ENCODE measurements at regions not wholly inside any gene's neighbourhood (a gene's known extent, or its start where the extent isn't known, plus 50 kb on each side); places are given as distances from the start of the nearest gene placed in this dataset.

GRCh38 chr18:21162786-21163185 is 51.2 kb upstream of the ROCK1 start:
- DNase-seq (ENCODE audit: insufficient read length) (no peak), FAIRE-seq (no peak)
- no peak for TF ChIP-seq POLR2AphosphoS5 (IDR thresholded peaks at IDR 0.05; ENCODE audit: low read depth, low read length)
- TF ChIP-seq TAF1 (IDR thresholded peaks at IDR 0.05; ENCODE audit: borderline replicate concordance, low read depth, low read length), result no peak
- TF ChIP-seq POLR2A (IDR thresholded peaks at IDR 0.05; ENCODE audit: low read depth, low read length), result no peak

- FAIRE-seq (no peak), DNase-seq (ENCODE audit: insufficient read length) (no peak)
- TF ChIP-seq POLR2AphosphoS5 (IDR thresholded peaks at IDR 0.05; ENCODE audit: low read depth, low read length) (no peak), TAF1 (IDR thresholded peaks at IDR 0.05; ENCODE audit: borderline replicate concordance, low read depth, low read length) (no peak), POLR2A (IDR thresholded peaks at IDR 0.05; ENCODE audit: low read depth, low read length) (no peak)
These were observed 52.3 kb upstream of the ROCK1 start for GRCh38 chr18:21163647-21164547.

GRCh38 chr18:21164548-21165095 is 53.0 kb upstream of the ROCK1 start:
- TF ChIP-seq POLR2AphosphoS5 (IDR thresholded peaks at IDR 0.05; ENCODE audit: low read depth, low read length), result no peak
- TF ChIP-seq POLR2A (IDR thresholded peaks at IDR 0.05; ENCODE audit: low read depth, low read length), result no peak
- TF ChIP-seq TAF1 (IDR thresholded peaks at IDR 0.05; ENCODE audit: borderline replicate concordance, low read depth, low read length), result no peak
- no peak for DNase-seq (ENCODE audit: insufficient read length)
- no peak for FAIRE-seq

- DNase-seq (ENCODE audit: insufficient read length), result no peak
- no peak for FAIRE-seq
- TF ChIP-seq TAF1 (IDR thresholded peaks at IDR 0.05; ENCODE audit: borderline replicate concordance, low read depth, low read length), result no peak
- TF ChIP-seq POLR2AphosphoS5 (IDR thresholded peaks at IDR 0.05; ENCODE audit: low read depth, low read length), result no peak
- no peak for TF ChIP-seq POLR2A (IDR thresholded peaks at IDR 0.05; ENCODE audit: low read depth, low read length)
These were observed 56.2 kb upstream of the ROCK1 start for GRCh38 chr18:21167641-21168377.

GRCh38 chr18:21168880-21169279 is 57.3 kb upstream of the ROCK1 start:
- FAIRE-seq (no peak), DNase-seq (ENCODE audit: insufficient read length) (no peak)
- TF ChIP-seq TAF1 (IDR thresholded peaks at IDR 0.05; ENCODE audit: borderline replicate concordance, low read depth, low read length) (no peak), POLR2AphosphoS5 (IDR thresholded peaks at IDR 0.05; ENCODE audit: low read depth, low read length) (no peak), POLR2A (IDR thresholded peaks at IDR 0.05; ENCODE audit: low read depth, low read length) (no peak)

- no peak for FAIRE-seq
- no peak for TF ChIP-seq POLR2A (IDR thresholded peaks at IDR 0.05; ENCODE audit: low read depth, low read length)
- TF ChIP-seq TAF1 (IDR thresholded peaks at IDR 0.05; ENCODE audit: borderline replicate concordance, low read depth, low read length), result no peak
- no peak for TF ChIP-seq POLR2AphosphoS5 (IDR thresholded peaks at IDR 0.05; ENCODE audit: low read depth, low read length)
- DNase-seq (ENCODE audit: insufficient read length), result no peak
These were observed 64.2 kb upstream of the GREB1L start for GRCh38 chr18:21177822-21178221.

GRCh38 chr18:21179590-21180220 is 62.3 kb upstream of the GREB1L start:
- peak; percentile 16 for DNase-seq (ENCODE audit: insufficient read length)
- FAIRE-seq, result peak; percentile 46
- no peak for TF ChIP-seq POLR2A (IDR thresholded peaks at IDR 0.05; ENCODE audit: low read depth, low read length)

- FAIRE-seq (no peak), DNase-seq (ENCODE audit: insufficient read length) (no peak)
- TF ChIP-seq POLR2AphosphoS5 (IDR thresholded peaks at IDR 0.05; ENCODE audit: low read depth, low read length) (no peak), TAF1 (IDR thresholded peaks at IDR 0.05; ENCODE audit: borderline replicate concordance, low read depth, low read length) (no peak), POLR2A (IDR thresholded peaks at IDR 0.05; ENCODE audit: low read depth, low read length) (no peak)
These were observed 61.4 kb upstream of the GREB1L start for GRCh38 chr18:21180588-21180987.

GRCh38 chr18:21181766-21182165 is 60.3 kb upstream of the GREB1L start:
- FAIRE-seq, result no peak
- no peak for TF ChIP-seq POLR2A (IDR thresholded peaks at IDR 0.05; ENCODE audit: low read depth, low read length)
- TF ChIP-seq TAF1 (IDR thresholded peaks at IDR 0.05; ENCODE audit: borderline replicate concordance, low read depth, low read length), result no peak
- no peak for TF ChIP-seq POLR2AphosphoS5 (IDR thresholded peaks at IDR 0.05; ENCODE audit: low read depth, low read length)

GRCh38 chr18:21183670-21184069 is 58.4 kb upstream of the GREB1L start:
- FAIRE-seq (no peak), DNase-seq (ENCODE audit: insufficient read length) (no peak)
- no peak for TF ChIP-seq TAF1 (IDR thresholded peaks at IDR 0.05; ENCODE audit: borderline replicate concordance, low read depth, low read length)
- TF ChIP-seq POLR2A (IDR thresholded peaks at IDR 0.05; ENCODE audit: low read depth, low read length), result no peak
- no peak for TF ChIP-seq POLR2AphosphoS5 (IDR thresholded peaks at IDR 0.05; ENCODE audit: low read depth, low read length)

More at GRCh38 chr18:21181766-21182165, 60.3 kb upstream of the GREB1L start:
- no peak for DNase-seq (ENCODE audit: insufficient read length)

- no peak for TF ChIP-seq POLR2A (IDR thresholded peaks at IDR 0.05; ENCODE audit: low read depth, low read length)
- TF ChIP-seq TAF1 (IDR thresholded peaks at IDR 0.05; ENCODE audit: borderline replicate concordance, low read depth, low read length), result no peak
- TF ChIP-seq POLR2AphosphoS5 (IDR thresholded peaks at IDR 0.05; ENCODE audit: low read depth, low read length), result no peak
- DNase-seq (ENCODE audit: insufficient read length) (no peak), FAIRE-seq (no peak)
These were observed 57.5 kb upstream of the GREB1L start for GRCh38 chr18:21184396-21184996.

All from GM12892 (cell line).